HepG2 (cell line): ENCODE measurements at regions not wholly inside any gene's neighbourhood (a gene's known extent, or its start where the extent isn't known, plus 50 kb on each side); places are given as distances from the start of the nearest gene placed in this dataset.

Experiments
- ASH2L ChIP-seq: fragments of 300-600, 200-600 bp; sonication (generic); IDR thresholded peaks from 2 replicates; pipeline ENCODE4 v1.7.0; 2017; ENCODE audit warnings: low read depth, mild to moderate bottlenecking, moderate library complexity, mixed read lengths, low read length; ENCODE audit not compliant: insufficient read length
- CEBPZ ChIP-seq: IDR thresholded peaks from 2 replicates; pipeline ENCODE4 v1.6.1; 2012; ENCODE audit warnings: low read length, improper control_type of control experiment
- HMG20B ChIP-seq: conservative IDR thresholded peaks from 2 replicates; pipeline ENCODE4 v1.6.1; 2016; ENCODE audit warnings: missing genetic modification reagents, missing compliant biosample characterization
- HOXA9 ChIP-seq: sonication (generic); formaldehyde crosslinking; IDR thresholded peaks from 2 replicates; pipeline ENCODE4 v1.8.1; 2022; ENCODE audit warnings: missing genetic modification reagents, mild to moderate bottlenecking, moderate library complexity, borderline replicate concordance
- KAT8 ChIP-seq: IDR thresholded peaks from 2 replicates; pipeline ENCODE4 v1.6.1; 2016; ENCODE audit warnings: missing genetic modification reagents, missing compliant biosample characterization
- MAFG ChIP-seq: sonication (generic); formaldehyde crosslinking; IDR thresholded peaks from 2 replicates; pipeline ENCODE4 v1.5.1; 2020; ENCODE audit warnings: mild to moderate bottlenecking, missing genetic modification reagents
- PPARG ChIP-seq: conservative IDR thresholded peaks from 2 replicates; pipeline ENCODE4 v1.6.1; 2016; ENCODE audit warnings: missing biosample characterization, missing genetic modification reagents
- SATB2 ChIP-seq: sonication (generic); formaldehyde crosslinking; IDR thresholded peaks from 2 replicates; pipeline ENCODE4 v1.5.0; 2020; ENCODE audit warnings: missing genetic modification reagents
- THAP7 ChIP-seq: sonication (generic); formaldehyde crosslinking; IDR thresholded peaks from 2 replicates; pipeline ENCODE4 v1.8.1; 2023; ENCODE audit warnings: mild to moderate bottlenecking, missing genetic modification reagents
- ZKSCAN8 ChIP-seq: IDR thresholded peaks from 2 replicates; pipeline ENCODE4 v1.6.1; 2016; ENCODE audit warnings: borderline replicate concordance, missing genetic modification reagents, missing compliant biosample characterization
- ZNF224 ChIP-seq: sonication (generic); formaldehyde crosslinking; IDR thresholded peaks from 2 replicates; pipeline ENCODE4 v1.5.0; 2020; ENCODE audit warnings: mild to moderate bottlenecking, missing genetic modification reagents
- ZNF431 ChIP-seq: sonication (generic); formaldehyde crosslinking; IDR thresholded peaks from 2 replicates; pipeline ENCODE4 v1.9.0; 2022; ENCODE audit warnings: missing genetic modification reagents, low read depth, mild to moderate bottlenecking, borderline replicate concordance
- ZNF451 ChIP-seq: sonication (generic); formaldehyde crosslinking; IDR thresholded peaks from 2 replicates; pipeline ENCODE4 v1.5.0; 2020; ENCODE audit warnings: mild to moderate bottlenecking, missing genetic modification reagents
- ZNF546 ChIP-seq: sonication (generic); formaldehyde crosslinking; conservative IDR thresholded peaks from 2 replicates; pipeline ENCODE4 v1.8.1; 2023; ENCODE audit warnings: mild to moderate bottlenecking, missing genetic modification reagents
- ZNF784 ChIP-seq: sonication (generic); formaldehyde crosslinking; IDR thresholded peaks from 2 replicates; pipeline ENCODE4 v1.5.1; 2020; ENCODE audit warnings: missing genetic modification reagents, mild to moderate bottlenecking, borderline replicate concordance
- ZNF891 ChIP-seq: sonication (generic); formaldehyde crosslinking; IDR thresholded peaks from 2 replicates; pipeline ENCODE4 v1.5.0; 2020; ENCODE audit warnings: mild to moderate bottlenecking, missing genetic modification reagents
- ZSCAN22 ChIP-seq: sonication (generic); formaldehyde crosslinking; IDR thresholded peaks from 2 replicates; pipeline ENCODE4 v1.4.0; 2020; ENCODE audit warnings: mild to moderate bottlenecking, missing genetic modification reagents
- ZUFSP ChIP-seq: sonication (generic); formaldehyde crosslinking; IDR thresholded peaks from 2 replicates; pipeline ENCODE4 v1.9.0; 2021; ENCODE audit warnings: missing genetic modification reagents, mild to moderate bottlenecking, borderline replicate concordance
- TF ChIP-seq, protein P1 (sequence below): sonication (generic); formaldehyde crosslinking; IDR thresholded peaks from 2 replicates; pipeline ENCODE4 v1.5.1; 2020; ENCODE audit warnings: mild to moderate bottlenecking, missing genetic modification reagents, borderline replicate concordance

GRCh38 chr14:101628471-101628966 lies 67.2 kb downstream of the DIO3 start (continued):
- TF ChIP-seq PPARG (CRISPR knock-in tag) (peak; percentile 53; the same call in 1 of the 2 replicates), ZNF891 (CRISPR knock-in tag) (0 out of 2 replicates have a peak, but pooled peaks have one; percentile 8), HOXA9 (CRISPR knock-in tag) (no peak), THAP7 (CRISPR knock-in tag) (no peak), ZUFSP (no peak), CEBPZ (no peak), MAFG (CRISPR knock-in tag) (no peak), ZNF431 (CRISPR knock-in tag) (no peak), ZNF451 (CRISPR knock-in tag) (peak; percentile 68; the same call in 1 of the 2 replicates), SATB2 (no peak), HMG20B (CRISPR knock-in tag) (no peak), ZNF224 (CRISPR knock-in tag) (no peak), ASH2L (no peak), ZKSCAN8 (CRISPR knock-in tag) (no peak), ZNF784 (CRISPR knock-in tag) (peak; percentile 51; the same call in 1 of the 2 replicates), ZSCAN22 (CRISPR knock-in tag) (no peak), KAT8 (CRISPR knock-in tag) (0 out of 2 replicates have a peak, but pooled peaks have one; percentile 21), ZNF546 (no peak)
- TF ChIP-seq, protein P1, sequence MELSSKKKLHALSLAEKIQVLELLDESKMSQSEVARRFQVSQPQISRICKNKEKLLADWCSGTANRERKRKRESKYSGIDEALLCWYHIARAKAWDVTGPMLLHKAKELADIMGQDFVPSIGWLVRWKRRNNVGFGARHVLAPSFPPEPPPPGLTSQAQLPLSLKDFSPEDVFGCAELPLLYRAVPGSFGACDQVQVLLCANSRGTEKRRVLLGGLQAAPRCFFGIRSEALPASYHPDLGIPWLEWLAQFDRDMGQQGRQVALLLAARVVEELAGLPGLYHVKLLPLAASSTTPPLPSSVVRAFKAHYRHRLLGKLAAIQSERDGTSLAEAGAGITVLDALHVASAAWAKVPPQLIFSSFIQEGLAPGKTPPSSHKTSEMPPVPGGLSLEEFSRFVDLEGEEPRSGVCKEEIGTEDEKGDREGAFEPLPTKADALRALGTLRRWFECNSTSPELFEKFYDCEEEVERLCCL (CRISPR knock-in tag), result no peak
